ENCODE measurements at regions not wholly inside any gene's neighbourhood (a gene's known extent, or its start where the extent isn't known, plus 50 kb on each side); places are given as distances from the start of the nearest gene placed in this dataset.
"Not testable (repeated sequence)": the region's sequence is repeated elsewhere in the genome, so short reads cannot be mapped to it uniquely, and the experiment has no call there.

DNA sequence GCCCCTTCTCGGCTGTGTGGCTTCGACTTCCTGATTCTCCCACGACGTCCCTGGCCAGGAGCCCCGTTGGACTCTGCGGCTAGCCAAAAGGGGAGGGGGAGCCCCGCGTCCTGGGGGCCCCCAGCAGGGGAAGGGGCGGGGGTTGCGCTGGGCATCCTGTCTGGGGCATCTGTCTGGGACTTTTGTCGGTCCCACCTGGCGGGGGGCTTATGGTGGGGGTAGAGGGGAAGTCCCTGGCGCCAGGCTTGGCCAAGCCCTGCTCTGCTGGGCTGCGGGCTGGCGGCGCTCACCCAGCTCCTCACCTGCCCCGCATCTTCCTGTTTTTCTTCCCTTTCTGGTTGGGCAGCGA lies 142.7 kb upstream of the EEF2KMT start:
- TF ChIP-seq, protein P1, sequence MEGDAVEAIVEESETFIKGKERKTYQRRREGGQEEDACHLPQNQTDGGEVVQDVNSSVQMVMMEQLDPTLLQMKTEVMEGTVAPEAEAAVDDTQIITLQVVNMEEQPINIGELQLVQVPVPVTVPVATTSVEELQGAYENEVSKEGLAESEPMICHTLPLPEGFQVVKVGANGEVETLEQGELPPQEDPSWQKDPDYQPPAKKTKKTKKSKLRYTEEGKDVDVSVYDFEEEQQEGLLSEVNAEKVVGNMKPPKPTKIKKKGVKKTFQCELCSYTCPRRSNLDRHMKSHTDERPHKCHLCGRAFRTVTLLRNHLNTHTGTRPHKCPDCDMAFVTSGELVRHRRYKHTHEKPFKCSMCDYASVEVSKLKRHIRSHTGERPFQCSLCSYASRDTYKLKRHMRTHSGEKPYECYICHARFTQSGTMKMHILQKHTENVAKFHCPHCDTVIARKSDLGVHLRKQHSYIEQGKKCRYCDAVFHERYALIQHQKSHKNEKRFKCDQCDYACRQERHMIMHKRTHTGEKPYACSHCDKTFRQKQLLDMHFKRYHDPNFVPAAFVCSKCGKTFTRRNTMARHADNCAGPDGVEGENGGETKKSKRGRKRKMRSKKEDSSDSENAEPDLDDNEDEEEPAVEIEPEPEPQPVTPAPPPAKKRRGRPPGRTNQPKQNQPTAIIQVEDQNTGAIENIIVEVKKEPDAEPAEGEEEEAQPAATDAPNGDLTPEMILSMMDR (IDR thresholded peaks at IDR 0.05), result not testable (repeated sequence)
- not testable (repeated sequence) for TF ChIP-seq EP300, POLR2AphosphoS5, POLR2A (IDR thresholded peaks at IDR 0.05)
